BLaER1 treated with 17β-estradiol and CSF1 and Interleukin-3, amounts not matched to agents 10 nM and 100 nM (cell line): ENCODE measurements at regions not wholly inside any gene's neighbourhood (a gene's known extent, or its start where the extent isn't known, plus 50 kb on each side); places are given as distances from the start of the nearest gene placed in this dataset.
"Not testable (repeated sequence)": the region's sequence is repeated elsewhere in the genome, so short reads cannot be mapped to it uniquely, and the experiment has no call there.

Experiments
- H3K27ac ChIP-seq, 11 experiments: shearing (Covaris generic); formaldehyde crosslinking; 2 replicates each; pipeline ENCODE4 v1.8.1; 2022
- H3K27me3 ChIP-seq, 11 experiments: shearing (Covaris generic); formaldehyde crosslinking; 2 replicates each; pipeline ENCODE4 v1.8.1; 2022
- H3K36me3 ChIP-seq, 11 experiments: shearing (Covaris generic); formaldehyde crosslinking; 2 replicates each; pipeline ENCODE4 v1.8.1; 2022
- H3K4me1 ChIP-seq, 10 experiments: shearing (Covaris generic); formaldehyde crosslinking; 2 replicates each; pipeline ENCODE4 v1.8.1; 2022
- H3K4me2 ChIP-seq, 11 experiments: shearing (Covaris generic); formaldehyde crosslinking; 2 replicates each; pipeline ENCODE4 v1.8.1; 2022
- H3K4me3 ChIP-seq, 10 experiments: shearing (Covaris generic); formaldehyde crosslinking; 2 replicates each; pipeline ENCODE4 v1.8.1; 2022
- H3K9ac ChIP-seq, 11 experiments: shearing (Covaris generic); formaldehyde crosslinking; 2 replicates each; pipeline ENCODE4 v1.8.1; 2022
- H3K9me3 ChIP-seq, 11 experiments: shearing (Covaris generic); formaldehyde crosslinking; replicated peaks in 1 of 11; 2 replicates each; pipeline ENCODE4 v1.8.1; 2022
- H4K20me1 ChIP-seq, 11 experiments: shearing (Covaris generic); formaldehyde crosslinking; 2 replicates each; pipeline ENCODE4 v1.8.1; 2022
- Cebpa-rat ChIP-seq, 11 experiments: shearing (Covaris generic); IDR thresholded peaks; 2 replicates each; pipeline ENCODE4 v1.8.1; 2022

GRCh38 chrX:111041018-111041462, 55.0 kb upstream of the PAK3 start:
- H3K9ac ChIP-seq: no peak overlapping the region
- H4K20me1 ChIP-seq: 0 out of 22 replicates have a peak, but pooled peaks cover 0 to 5% (median 0%) of the 10 kb centered on the region in 11 experiments
- H3K9me3 ChIP-seq: peaks cover 0 to 10% (median 0%) of the 10 kb centered on the region in 11 experiments; a peak in 5 of 22 replicates
- no peaks in the 10 kb centered on the region for H3K36me3 ChIP-seq
- no peak for TF ChIP-seq Cebpa-rat (IDR thresholded peaks at IDR 0.05)
- H3K27ac ChIP-seq: no peak overlapping the region
- no peak overlapping the region for H3K4me3 ChIP-seq
- no peak overlapping the region for H3K4me2 ChIP-seq
- peaks cover 89 to 100% (median 97%) of the 10 kb centered on the region in 11 experiments for H3K27me3 ChIP-seq
- H3K4me1 ChIP-seq: no peaks in the 10 kb centered on the region

- H3K4me3 ChIP-seq: no peak overlapping the region
- 0 out of 22 replicates have a peak, but pooled peaks cover 0 to 5% (median 0%) of the 10 kb centered on the region in 11 experiments for H4K20me1 ChIP-seq
- peaks cover 89 to 100% (median 97%) of the 10 kb centered on the region in 11 experiments for H3K27me3 ChIP-seq
- H3K27ac ChIP-seq: no peak overlapping the region
- no peak overlapping the region for H3K4me2 ChIP-seq
- no peak overlapping the region for H3K9ac ChIP-seq
- TF ChIP-seq Cebpa-rat (IDR thresholded peaks at IDR 0.05): no peak
- peaks cover 0 to 15% (median 0%) of the 10 kb centered on the region in 11 experiments; a peak in 5 of 22 replicates for H3K9me3 ChIP-seq
- H3K4me1 ChIP-seq: no peaks in the 10 kb centered on the region
- H3K36me3 ChIP-seq: no peaks in the 10 kb centered on the region
Measured at GRCh38 chrX:111040377-111041017, 55.5 kb upstream of the PAK3 start.

- Histone ChIP-seq H3K27me3 (peaks cover 87 to 100% (median 97%) of the 10 kb centered on the region in 11 experiments), H3K4me2 (no peak overlapping the region), H4K20me1 (0 out of 22 replicates have a peak, but pooled peaks cover 0 to 5% (median 0%) of the 10 kb centered on the region in 11 experiments), H3K27ac (no peak overlapping the region), H3K4me3 (no peak overlapping the region), H3K9ac (no peak overlapping the region), H3K9me3 (peaks cover 0 to 18% (median 0%) of the 10 kb centered on the region in 11 experiments; a peak in 5 of 22 replicates), H3K36me3 (no peaks in the 10 kb centered on the region), H3K4me1 (no peaks in the 10 kb centered on the region)
- TF ChIP-seq Cebpa-rat (IDR thresholded peaks at IDR 0.05): no peak
Measured at GRCh38 chrX:111039606-111040005, 56.4 kb upstream of the PAK3 start.

GRCh38 chrX:111035991-111036390, 60.0 kb upstream of the PAK3 start:
- Histone ChIP-seq H3K9me3 (peaks cover 0 to 18% (median 0%) of the 10 kb centered on the region in 11 experiments; a peak in 5 of 22 replicates), H3K36me3 (no peaks in the 10 kb centered on the region), H3K4me1 (no peaks in the 10 kb centered on the region), H4K20me1 (no peaks in the 10 kb centered on the region), H3K4me2 (no peak overlapping the region), H3K4me3 (no peak overlapping the region), H3K9ac (no peak overlapping the region), H3K27me3 (peaks cover 91 to 100% (median 99%) of the 10 kb centered on the region in 11 experiments), H3K27ac (no peak overlapping the region)
- TF ChIP-seq Cebpa-rat (IDR thresholded peaks at IDR 0.05): no peak

GRCh38 chrX:111035256-111035655, 60.7 kb upstream of the PAK3 start:
- no peak for TF ChIP-seq Cebpa-rat (IDR thresholded peaks at IDR 0.05)
- H3K27me3 ChIP-seq: peaks cover 92 to 100% (median 99%) of the 10 kb centered on the region in 11 experiments

GRCh38 chrX:111022998-111023397, 73.0 kb upstream of the PAK3 start:
- H3K9ac ChIP-seq, H3K27ac ChIP-seq, H4K20me1 ChIP-seq, H3K4me2 ChIP-seq, H3K36me3 ChIP-seq, H3K4me3 ChIP-seq, H3K4me1 ChIP-seq: not testable (repeated sequence)
- Histone ChIP-seq H3K27me3 (peaks cover 40 to 84% (median 74%) of the 10 kb centered on the region in 11 experiments), H3K9me3 (peaks cover 0 to 23% (median 5%) of the 10 kb centered on the region in 11 experiments; a peak in 8 of 22 replicates)

More at GRCh38 chrX:111035256-111035655, 60.7 kb upstream of the PAK3 start:
- peaks cover 0 to 18% (median 0%) of the 10 kb centered on the region in 11 experiments; a peak in 5 of 22 replicates for H3K9me3 ChIP-seq
- H3K9ac ChIP-seq: no peak overlapping the region
- no peaks in the 10 kb centered on the region for H3K36me3 ChIP-seq
- no peak overlapping the region for H3K4me3 ChIP-seq
- H3K4me2 ChIP-seq: no peak overlapping the region
- H4K20me1 ChIP-seq: no peaks in the 10 kb centered on the region; a peak in 1 of 22 replicates
- H3K4me1 ChIP-seq: no peaks in the 10 kb centered on the region
- no peak overlapping the region for H3K27ac ChIP-seq

GRCh38 chrX:111020283-111020682, 75.7 kb upstream of the PAK3 start:
- no peaks in the 10 kb centered on the region for H3K36me3 ChIP-seq
- H3K9me3 ChIP-seq: peaks cover 0 to 23% (median 5%) of the 10 kb centered on the region in 11 experiments; a peak in 8 of 22 replicates
- peak in 4 of 11 experiments; percentile 14 to 55 (median 29); a peak in 3 of 22 replicates for TF ChIP-seq Cebpa-rat (IDR thresholded peaks at IDR 0.05)
- no peaks in the 10 kb centered on the region for H4K20me1 ChIP-seq
- no peak overlapping the region for H3K4me3 ChIP-seq
- peaks cover 49 to 85% (median 73%) of the 10 kb centered on the region in 11 experiments for H3K27me3 ChIP-seq
- no peak overlapping the region for H3K9ac ChIP-seq
- H3K4me2 ChIP-seq: no peak overlapping the region
- no peaks in the 10 kb centered on the region for H3K4me1 ChIP-seq
- no peak overlapping the region for H3K27ac ChIP-seq

GRCh38 chrX:111013778-111014455, 82.1 kb upstream of the PAK3 start:
- Histone ChIP-seq H4K20me1 (no peaks in the 10 kb centered on the region; a peak in 1 of 22 replicates), H3K4me2 (no peak overlapping the region), H3K36me3 (no peaks in the 10 kb centered on the region), H3K27me3 (peaks cover 84 to 98% (median 97%) of the 10 kb centered on the region in 11 experiments), H3K4me3 (no peak overlapping the region), H3K9ac (no peak overlapping the region), H3K4me1 (no peaks in the 10 kb centered on the region), H3K27ac (no peak overlapping the region), H3K9me3 (0 out of 22 replicates have a peak, but pooled peaks cover 0 to 4% (median 0%) of the 10 kb centered on the region in 11 experiments)
- no peak for TF ChIP-seq Cebpa-rat (IDR thresholded peaks at IDR 0.05)

GRCh38 chrX:111010111-111010510, 85.9 kb upstream of the PAK3 start:
- no peak overlapping the region for H3K9ac ChIP-seq
- H3K4me3 ChIP-seq: no peak overlapping the region
- TF ChIP-seq Cebpa-rat (IDR thresholded peaks at IDR 0.05): no peak
- H3K9me3 ChIP-seq: no peaks in the 10 kb centered on the region
- H3K4me2 ChIP-seq: no peak overlapping the region
- no peak overlapping the region for H3K27ac ChIP-seq
- peaks cover 98 to 100% (median 100%) of the 10 kb centered on the region in 11 experiments for H3K27me3 ChIP-seq
- H4K20me1 ChIP-seq: peaks cover 0 to 4% (median 0%) of the 10 kb centered on the region in 11 experiments; a peak in 1 of 22 replicates
- H3K4me1 ChIP-seq: no peaks in the 10 kb centered on the region
- no peaks in the 10 kb centered on the region for H3K36me3 ChIP-seq
